Islet precursor cell (in vitro differentiated cells): ENCODE measurements at regions not wholly inside any gene's neighbourhood (a gene's known extent, or its start where the extent isn't known, plus 50 kb on each side); places are given as distances from the start of the nearest gene placed in this dataset.

Experiments
- DNase-seq: peaks from one replicate; pipeline ENCODE4 v3.0.0-alpha.2; 2018

- DNase-seq = no peak
Observed at GRCh38 chr3:153314038-153314437, 152.0 kb downstream of the RAP2B start.

DNA sequence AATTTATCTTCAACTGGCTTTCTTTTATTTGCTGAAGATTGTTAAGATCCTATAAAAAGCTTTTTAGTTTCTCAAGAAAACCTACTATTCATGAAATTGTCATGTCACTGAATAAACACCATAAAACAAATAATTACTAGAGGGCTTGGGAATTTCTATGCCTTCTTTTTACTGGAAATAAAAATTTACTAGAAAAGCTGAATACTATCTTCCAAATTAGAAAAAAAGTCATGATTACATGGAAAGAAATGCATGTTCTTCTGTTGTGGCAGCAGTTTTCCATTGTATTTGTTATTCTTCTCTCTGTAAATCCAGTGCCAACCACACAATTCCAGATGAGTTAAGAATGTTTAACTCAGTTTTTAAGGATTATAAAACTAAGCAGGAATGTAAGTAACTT is 153.8 kb downstream of the RAP2B start:
- no peak for DNase-seq

GRCh38 chr3:153319705-153320554 is 157.9 kb downstream of the RAP2B start:
- no peak for DNase-seq

DNA sequence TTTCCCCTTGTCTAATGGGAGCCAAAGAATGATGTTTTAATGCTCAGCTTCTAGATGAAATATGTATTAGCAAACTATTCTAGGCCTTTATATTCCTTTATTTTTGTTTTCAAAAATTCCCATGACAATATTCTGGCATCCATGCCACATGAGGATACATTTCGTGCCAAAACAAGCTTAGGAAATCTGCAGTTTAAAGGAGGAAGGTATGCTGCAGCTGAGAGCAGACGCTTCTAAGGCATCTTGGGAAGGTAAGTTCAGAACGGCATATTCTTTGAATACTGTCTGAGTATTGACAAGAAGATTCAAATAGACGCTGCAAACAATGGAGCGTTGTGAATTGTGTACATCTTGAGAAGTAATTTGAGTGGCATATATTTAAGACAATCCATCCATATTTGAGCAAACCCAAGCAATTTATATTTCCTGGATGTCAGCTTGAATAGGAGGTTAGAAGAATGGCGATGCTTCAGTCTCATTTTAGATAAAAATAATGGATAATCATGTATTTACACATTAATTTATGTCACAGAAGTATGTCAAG is 158.6 kb downstream of the RAP2B start:
- no peak for DNase-seq

- DNase-seq = no peak
Observed at GRCh38 chr3:153328690-153329089, 166.7 kb downstream of the RAP2B start.

- no peak for DNase-seq
Observed at GRCh38 chr3:153330901-153331300, 168.9 kb downstream of the RAP2B start.

GRCh38 chr3:153331676-153332075 is 169.7 kb downstream of the RAP2B start:
- no peak for DNase-seq

DNA sequence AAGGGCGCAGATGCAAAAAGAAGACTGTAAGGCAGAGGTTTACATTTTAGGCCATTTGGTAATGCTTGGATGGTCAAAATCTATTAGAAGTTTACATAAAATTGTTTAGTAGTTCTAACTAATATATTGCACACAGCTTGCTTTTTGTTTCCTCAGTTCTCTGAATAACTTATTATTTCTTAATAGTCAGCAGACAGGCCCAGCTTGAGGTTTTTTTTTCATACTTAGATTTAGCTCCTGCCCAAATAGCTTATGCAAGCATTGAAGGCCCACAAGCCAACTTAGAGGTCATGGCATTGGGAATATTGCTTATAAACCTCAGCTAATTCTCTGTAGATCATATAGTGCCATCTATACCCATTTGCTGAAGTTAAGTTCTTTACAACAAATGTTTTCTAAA is 172.5 kb downstream of the RAP2B start:
- no peak for DNase-seq

DNA sequence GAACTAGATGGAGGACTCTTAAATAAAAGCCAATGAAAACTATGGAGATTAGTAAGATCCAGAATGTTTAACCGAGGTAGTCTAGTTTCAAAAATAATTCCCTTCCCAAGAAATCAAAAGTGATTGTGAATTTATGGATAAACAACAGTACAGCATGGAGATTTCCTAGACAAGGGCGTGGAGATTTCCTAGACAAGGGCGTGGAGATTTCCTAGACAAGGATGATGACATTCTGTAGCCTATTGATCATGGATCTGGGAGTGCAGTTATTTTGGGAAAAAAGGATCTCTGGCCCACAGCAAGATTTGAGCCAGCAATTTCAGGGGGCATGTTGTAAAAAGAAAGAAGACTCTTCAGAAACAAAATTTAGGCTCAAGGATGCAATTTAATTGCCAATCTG is 175.3 kb downstream of the RAP2B start:
- DNase-seq = no peak

- DNase-seq = no peak
Observed at GRCh38 chr3:153338487-153338886, 176.5 kb downstream of the RAP2B start.

DNA sequence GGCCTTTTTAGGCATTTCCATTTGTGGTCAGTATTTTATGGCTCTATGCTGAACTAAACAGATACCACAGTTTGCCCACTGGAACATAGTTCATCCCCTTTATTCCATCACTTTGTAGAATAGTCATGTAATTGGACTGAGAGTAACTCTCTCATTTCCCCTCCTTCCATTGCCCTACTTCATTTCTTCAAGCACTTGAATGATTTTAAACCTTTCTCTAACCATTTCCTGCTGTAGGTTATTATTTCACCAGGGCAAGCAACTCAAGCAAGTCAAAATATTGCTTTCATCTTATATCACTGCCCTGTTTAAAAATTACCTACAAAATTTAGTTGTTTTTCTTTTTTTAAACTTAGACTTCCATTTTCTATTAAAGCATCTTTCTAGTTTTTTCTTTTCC is 177.0 kb downstream of the RAP2B start:
- no peak for DNase-seq

DNA sequence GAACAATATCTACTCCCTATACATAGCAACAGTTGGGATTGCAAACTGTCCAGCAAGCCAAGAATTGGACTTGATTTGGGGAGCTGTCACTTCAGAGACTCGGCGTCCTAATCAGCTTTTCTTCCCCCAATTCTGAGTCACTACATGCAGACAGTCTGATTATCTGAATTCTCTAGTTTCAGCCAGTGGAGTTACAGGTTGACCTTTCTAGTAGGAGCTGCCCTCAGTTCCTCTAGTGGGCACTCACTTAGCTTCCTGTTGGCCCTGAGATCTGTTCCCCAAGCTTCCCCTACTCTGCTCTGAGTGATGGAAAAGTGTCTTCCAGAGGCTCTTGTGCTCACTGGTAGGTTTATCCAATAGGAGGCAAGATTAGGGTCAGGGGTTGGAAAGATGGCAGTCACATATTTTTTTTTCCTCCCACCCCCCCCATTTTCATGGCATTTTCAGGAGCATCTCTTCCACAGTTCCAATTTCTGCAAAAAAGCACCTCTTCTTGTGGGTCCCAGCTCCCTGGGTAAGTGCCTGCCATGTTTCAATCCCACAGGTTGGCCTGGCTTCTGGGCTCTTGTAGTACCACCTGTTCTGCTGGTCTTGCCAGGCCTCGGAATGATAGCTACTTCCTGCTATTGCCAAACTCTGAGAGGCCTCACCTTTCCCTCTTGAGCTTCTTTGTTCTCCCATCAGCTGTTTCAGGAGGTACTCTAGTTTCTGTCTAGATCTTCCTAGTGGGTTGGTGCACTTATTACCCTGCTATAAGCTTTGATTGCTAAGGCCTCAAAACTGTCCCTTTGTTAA is 182.2 kb downstream of the RAP2B start:
- no peak for DNase-seq

GRCh38 chr3:153348457-153349107 is 186.6 kb downstream of the RAP2B start:
- no peak for DNase-seq

DNA sequence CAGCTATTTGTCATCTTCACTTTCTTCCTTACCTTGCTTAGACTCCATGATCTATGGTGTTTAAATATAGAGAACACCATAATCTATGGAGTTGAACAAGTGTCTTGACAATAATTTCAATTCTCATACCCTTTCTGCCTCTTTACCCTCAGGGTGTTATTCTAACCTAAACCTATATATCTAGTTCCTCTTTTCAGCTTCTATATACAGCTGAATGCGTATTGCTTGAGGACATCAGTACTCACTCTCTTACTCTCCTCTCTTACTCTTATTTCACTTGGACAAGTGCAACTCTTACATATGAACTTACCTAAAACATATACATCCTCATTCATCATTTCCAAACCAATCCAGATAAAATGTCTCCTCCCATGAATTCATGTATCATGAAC is 187.1 kb downstream of the RAP2B start:
- DNase-seq = no peak

- DNase-seq = no peak
Observed at GRCh38 chr3:153350420-153350819, 188.4 kb downstream of the RAP2B start.

DNA sequence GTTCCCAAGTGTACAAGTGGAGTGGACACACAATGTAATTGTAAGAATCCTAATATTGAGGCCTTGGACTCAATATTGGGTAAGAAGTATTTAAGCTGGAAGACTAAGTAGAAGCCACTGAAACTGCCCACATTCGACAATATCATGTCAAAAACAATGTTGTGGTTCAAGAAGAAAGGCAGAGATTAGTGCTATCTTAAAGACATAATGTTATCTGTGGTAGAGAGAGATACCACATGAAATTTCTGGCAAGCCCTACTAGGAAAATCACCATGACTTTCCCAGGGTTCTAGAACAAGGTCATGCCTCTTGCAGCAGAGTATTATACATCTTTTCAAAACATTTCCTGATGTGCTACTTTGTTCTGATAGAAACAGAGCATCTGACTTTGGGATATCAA is 192.6 kb downstream of the RAP2B start:
- no peak for DNase-seq

- DNase-seq = no peak
Observed at GRCh38 chr3:153355559-153355958, 193.5 kb downstream of the RAP2B start.

DNA sequence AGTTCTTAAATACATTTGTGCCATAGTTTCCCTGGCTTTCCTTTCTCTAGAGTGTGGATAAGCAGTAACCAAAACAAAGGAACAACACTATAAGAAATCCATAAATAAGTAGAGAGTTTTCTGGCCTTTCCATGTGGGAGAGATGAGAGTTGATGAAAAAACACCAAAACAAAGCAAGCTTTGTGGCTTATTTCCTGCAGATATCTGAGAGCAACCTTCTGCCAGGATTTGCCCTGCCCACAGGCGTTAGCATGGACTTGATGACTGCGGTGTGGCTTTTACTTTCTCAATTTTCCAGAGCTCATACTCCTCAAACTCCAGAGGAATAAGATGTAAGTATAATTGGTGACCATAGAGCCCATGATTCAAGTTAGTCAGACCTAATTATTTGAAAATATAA is 194.9 kb downstream of the RAP2B start:
- no peak for DNase-seq

GRCh38 chr3:153357436-153357835 is 195.4 kb downstream of the RAP2B start:
- DNase-seq = no peak

DNA sequence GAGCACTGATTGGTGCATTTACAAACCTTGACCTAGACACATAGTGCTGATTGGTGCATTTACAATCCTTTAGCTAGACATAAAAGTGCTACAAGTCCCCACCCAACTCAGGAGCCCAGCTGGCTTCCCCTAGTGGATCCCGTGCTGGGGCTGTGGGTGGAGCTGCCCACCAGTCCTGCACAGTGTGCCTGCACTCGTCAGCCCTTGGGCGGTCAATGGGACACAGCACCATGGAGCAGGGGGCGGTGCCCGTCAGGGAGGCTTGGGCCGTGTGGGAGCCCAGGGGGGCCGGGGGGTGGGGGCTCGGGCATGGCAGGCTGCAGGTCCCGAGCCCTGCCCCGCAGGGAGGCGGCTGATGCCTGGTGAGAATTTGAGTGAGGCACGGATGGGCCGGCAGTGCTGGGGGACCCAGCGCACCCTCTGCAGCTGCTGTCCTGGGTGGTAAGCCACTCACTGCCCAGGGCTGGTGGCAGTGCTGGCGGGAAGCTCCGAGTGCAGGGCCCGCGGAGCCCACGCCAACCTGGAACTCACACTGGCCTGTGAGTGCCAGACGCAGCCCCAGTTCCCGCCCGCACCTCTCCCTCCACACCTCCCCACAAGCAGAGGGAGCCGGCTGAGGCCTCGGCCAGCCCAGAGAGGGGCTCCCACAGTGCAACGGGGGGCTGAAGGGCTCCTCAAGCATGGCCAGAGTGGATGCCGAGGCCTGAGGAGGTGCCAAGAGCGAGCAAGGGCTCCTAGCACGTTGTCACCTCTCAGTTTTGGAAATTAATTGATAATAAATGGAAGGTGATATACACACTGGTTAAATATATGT is 207.7 kb downstream of the RAP2B start:
- DNase-seq = no peak

DNA sequence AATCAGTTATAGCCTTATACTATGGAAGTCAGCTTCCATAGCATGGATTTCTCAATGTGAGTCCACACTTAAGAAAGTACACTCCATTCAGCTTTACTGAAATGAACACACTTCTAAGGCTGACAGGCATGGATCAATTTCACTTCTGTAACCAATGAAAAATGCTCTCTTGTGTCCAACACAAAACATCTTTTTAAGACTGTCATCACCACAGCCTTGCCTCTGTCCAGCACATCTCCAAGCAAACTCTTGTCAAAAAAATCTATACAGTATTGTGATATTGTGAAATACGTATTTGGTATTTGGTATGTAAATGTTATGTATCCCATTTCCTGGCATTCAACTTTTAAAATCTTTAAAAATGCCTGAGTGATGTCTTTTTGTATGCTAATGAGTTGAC is 208.7 kb downstream of the RAP2B start:
- no peak for DNase-seq

DNA sequence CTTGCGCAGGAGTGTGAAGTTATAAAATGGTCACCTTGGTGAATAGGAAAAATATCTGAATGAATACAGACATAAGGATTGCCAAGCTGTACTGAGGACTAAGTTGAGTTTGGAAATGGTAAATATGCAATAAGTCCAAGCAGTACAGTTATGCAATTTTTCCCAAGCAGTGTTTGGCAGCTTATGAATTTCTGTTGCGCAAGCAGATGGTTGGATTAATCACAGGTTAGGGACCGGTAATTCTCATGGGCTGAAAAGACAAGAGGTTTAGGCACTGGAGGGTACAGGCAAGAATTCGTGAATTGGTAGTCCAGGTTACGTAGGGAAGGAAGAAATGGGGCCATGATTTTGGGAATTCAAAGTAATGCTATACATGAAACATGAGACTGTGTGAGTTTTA is 210.3 kb downstream of the RAP2B start:
- DNase-seq = no peak

DNA sequence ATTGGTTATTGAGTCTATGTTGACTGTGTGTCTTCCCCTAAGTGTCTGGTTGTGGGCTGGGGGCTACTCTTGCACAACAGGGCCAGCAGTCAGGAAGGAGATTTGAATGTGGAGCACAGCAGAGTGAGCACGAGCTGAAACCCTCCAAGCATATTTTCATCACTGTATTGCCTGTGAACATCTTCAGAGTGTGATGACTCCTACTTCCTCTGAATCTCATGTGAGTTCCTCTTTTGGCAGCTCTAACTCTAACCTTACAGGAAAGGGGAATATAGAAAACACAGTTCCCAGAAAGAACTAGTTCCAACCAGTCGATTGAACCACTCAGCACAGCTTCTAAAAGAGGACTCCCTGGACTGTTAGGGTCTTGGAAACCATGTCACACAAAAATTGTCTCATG is 211.6 kb downstream of the RAP2B start:
- no peak for DNase-seq
